ENCODE measurements at regions not wholly inside any gene's neighbourhood (a gene's known extent, or its start where the extent isn't known, plus 50 kb on each side); places are given as distances from the start of the nearest gene placed in this dataset.

DNA sequence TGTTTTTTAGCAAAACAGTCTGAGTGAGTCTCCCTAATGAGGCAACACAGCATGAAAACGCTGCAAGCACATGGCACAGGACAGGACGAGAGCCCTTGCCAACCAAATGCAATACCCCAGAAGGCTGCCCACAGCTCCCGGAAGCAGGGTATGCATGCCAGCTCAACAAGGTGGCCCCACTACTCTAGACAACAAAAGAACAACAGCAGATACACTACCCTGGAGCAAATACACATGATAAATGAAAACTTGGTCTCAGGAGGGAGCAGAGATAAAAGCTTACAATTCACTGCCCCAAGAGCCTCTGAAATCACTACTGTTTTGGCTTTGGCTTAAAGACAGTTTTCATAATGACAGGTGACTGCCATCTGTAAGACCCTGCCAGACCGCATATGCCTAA lies 785.4 kb upstream of the API5 start:
- no peak overlapping the region for H3K27ac Mint-ChIP-seq
- no peak for ATAC-seq (ENCODE audit: low read depth in 2 of 2)
- DNase-seq = no peak
- H3K4me3 Mint-ChIP-seq = no peak overlapping the region
- H3K9me3 Mint-ChIP-seq = peaks cover 0 to 10% (median 0%) of the 10 kb centered on the region in 7 donors
- H3K27me3 Mint-ChIP-seq = no peaks in the 10 kb centered on the region
- no peaks in the 10 kb centered on the region for H3K36me3 Mint-ChIP-seq
- no peaks in the 10 kb centered on the region for H3K4me1 Mint-ChIP-seq

DNA sequence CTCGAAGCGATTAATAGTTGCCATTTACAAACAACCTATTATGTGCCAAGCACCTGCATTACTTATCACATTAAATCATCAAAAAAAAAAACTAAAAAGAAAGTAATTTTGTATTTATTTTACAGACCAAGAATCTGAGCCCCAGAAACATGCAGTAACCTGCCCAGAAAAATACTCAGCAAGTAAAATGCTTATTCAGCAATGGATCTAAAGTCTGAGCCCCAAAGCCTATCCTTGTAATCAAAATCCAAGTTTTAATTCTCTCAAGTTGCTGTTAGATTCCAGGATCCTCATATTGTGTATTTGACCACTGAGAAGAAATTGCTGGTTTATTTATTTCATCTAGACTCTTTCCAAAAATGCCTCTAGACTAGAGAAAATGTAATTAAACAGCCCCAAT lies 783.3 kb upstream of the API5 start:
- no peak for ATAC-seq (ENCODE audit: low read depth in 2 of 2)
- Mint-ChIP-seq H3K9me3 (peaks cover 0 to 10% (median 0%) of the 10 kb centered on the region in 7 donors), H3K27me3 (no peaks in the 10 kb centered on the region), H3K4me1 (no peaks in the 10 kb centered on the region), H3K27ac (no peak overlapping the region), H3K4me3 (no peak overlapping the region), H3K36me3 (no peaks in the 10 kb centered on the region)
- no peak for DNase-seq

DNA sequence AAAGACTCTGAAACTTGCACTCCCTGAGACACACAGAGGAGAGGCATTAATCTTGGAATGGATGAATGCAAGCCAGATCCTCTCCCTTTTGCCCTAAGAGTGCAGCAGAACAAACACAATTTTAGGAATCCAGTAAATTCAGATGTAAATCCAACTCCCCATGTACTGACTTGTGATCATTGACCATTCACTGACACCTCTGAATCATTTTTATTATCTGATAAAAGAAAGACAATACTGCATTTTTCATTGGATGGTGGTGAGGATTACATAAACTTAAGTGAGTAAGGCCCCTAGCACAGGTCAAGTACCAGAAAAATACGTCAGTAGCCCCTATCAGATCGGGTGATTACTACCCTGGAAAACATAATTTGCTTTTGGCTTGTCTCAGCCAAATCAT lies 782.9 kb upstream of the API5 start:
- H3K36me3 Mint-ChIP-seq = no peaks in the 10 kb centered on the region
- no peaks in the 10 kb centered on the region for H3K27me3 Mint-ChIP-seq
- DNase-seq (no peak), ATAC-seq (ENCODE audit: low read depth in 2 of 2) (no peak)
- no peak overlapping the region for H3K27ac Mint-ChIP-seq
- peaks cover 0 to 10% (median 0%) of the 10 kb centered on the region in 7 donors for H3K9me3 Mint-ChIP-seq
- no peak overlapping the region for H3K4me3 Mint-ChIP-seq
- no peaks in the 10 kb centered on the region for H3K4me1 Mint-ChIP-seq

DNA sequence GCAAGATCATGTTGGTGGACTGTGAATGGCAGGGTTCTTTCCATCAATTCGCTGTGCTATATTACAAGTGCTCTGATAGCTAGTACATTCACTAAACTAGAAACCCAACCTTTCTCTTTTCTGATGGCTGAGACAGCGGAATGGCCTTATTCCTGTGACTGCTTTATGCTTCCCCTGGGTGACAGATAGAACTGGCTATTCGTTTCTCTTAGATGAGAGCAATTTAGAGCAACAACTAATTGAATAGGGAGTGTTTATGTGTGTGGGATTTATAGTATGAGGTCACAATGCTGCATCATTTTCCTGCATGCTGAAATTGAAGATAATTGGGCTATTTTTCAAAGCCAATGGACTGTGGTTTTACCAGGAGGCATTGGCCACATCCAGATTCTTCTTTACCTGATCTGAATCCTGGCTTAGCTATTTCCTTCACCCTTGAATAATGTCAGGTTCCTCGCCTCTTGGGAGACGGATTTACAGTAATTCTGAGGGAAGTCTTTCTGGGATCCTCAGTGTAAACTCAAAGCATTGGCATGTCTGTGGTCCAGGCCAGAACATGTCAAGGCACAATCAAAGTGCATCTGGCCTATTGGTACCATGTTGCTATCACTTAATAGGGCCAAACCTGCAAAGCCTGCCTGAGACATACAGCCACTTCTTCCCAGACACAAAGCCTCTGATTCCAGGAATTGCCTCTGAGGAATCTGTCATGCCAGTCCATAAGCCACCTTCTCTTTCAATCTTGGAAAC lies 775.0 kb upstream of the API5 start:
- Mint-ChIP-seq H3K36me3 (no peaks in the 10 kb centered on the region), H3K4me3 (peak overlapping the region in 1 of 8 donors; percentile 10), H3K27ac (no peak overlapping the region), H3K27me3 (no peaks in the 10 kb centered on the region), H3K4me1 (no peaks in the 10 kb centered on the region), H3K9me3 (peaks cover 0 to 5% (median 2%) of the 10 kb centered on the region in 7 donors)
- ATAC-seq (ENCODE audit: low read depth in 2 of 2) (no peak), DNase-seq (no peak)

DNA sequence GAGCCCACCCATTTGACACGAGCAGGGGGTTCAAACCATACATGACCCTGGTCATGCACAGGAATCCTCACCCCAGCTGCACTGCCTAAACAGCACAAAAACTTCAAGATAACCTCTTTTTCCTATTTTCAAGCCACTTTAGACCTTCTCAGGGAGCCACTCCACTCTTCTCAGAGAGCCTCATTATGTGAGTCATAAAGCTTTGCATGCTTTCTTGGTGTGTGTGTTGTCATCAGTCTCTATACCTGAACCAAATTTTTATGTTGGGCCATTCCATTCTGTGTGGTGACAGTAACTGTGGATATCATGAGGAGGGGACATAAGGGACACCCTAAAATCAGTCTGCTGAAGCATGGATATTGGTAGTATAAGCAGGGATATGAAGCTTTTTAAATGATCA lies 769.5 kb upstream of the API5 start:
- no peaks in the 10 kb centered on the region for H3K4me1 Mint-ChIP-seq
- H3K36me3 Mint-ChIP-seq = no peaks in the 10 kb centered on the region
- H3K4me3 Mint-ChIP-seq = no peak overlapping the region
- no peak for ATAC-seq (ENCODE audit: low read depth in 2 of 2)
- no peak for DNase-seq
- no peak overlapping the region for H3K27ac Mint-ChIP-seq
- H3K27me3 Mint-ChIP-seq = no peaks in the 10 kb centered on the region
- peaks cover 0 to 7% (median 0%) of the 10 kb centered on the region in 7 donors for H3K9me3 Mint-ChIP-seq

DNA sequence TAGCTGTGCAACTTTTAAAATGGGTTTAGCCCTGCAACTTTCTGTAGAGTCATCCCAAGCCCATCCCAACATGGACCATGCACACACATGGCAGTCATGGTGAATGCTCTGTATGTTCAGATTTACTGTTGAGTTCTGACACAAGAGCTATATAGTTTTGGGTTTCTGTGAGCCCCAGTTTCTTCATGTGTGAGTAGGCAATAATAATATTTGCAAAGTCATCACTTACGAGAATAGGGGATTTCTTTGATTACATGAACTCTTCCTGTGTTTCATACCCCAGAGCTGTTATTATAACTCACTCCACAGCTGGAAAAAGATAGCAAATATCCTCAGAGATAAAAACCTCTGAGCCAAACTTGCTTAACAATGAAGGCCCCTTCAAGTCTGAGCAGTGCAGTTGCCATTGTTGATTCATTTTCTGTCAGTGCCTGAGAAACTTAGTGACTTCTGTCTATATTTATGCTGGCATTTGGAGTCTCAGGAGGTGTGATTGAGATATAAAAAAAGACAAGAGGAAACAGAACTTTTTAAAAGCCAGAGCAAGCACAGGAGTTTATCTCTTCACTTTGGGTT lies 767.9 kb upstream of the API5 start:
- no peaks in the 10 kb centered on the region for H3K4me1 Mint-ChIP-seq
- no peaks in the 10 kb centered on the region for H3K27me3 Mint-ChIP-seq
- H3K36me3 Mint-ChIP-seq = no peaks in the 10 kb centered on the region
- no peak overlapping the region for H3K4me3 Mint-ChIP-seq
- DNase-seq (no peak), ATAC-seq (ENCODE audit: low read depth in 2 of 2) (no peak)
- no peak overlapping the region for H3K27ac Mint-ChIP-seq
- peaks cover 0 to 7% (median 0%) of the 10 kb centered on the region in 7 donors for H3K9me3 Mint-ChIP-seq

DNA sequence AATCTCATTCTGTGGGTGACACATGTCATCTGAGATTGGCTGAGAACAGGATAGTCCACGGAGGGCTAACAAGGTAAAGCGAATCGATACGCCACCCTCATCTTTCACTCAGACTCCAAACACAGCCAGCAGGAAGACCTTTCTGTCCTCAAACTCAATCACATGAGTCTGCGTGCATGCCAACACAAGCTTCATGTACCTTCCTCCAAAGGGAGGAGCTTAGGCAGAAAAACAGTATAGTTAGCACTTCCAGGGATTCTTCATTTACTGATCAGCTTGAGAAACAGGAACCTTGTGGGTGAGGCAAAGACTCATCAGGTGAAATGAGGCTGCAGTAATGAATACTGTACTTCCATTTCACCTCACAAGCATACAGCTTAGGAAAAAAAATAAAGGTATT lies 767.1 kb upstream of the API5 start:
- ATAC-seq (ENCODE audit: low read depth in 2 of 2) (no peak), DNase-seq (no peak)
- Mint-ChIP-seq H3K27ac (no peak overlapping the region), H3K4me3 (no peak overlapping the region), H3K4me1 (no peaks in the 10 kb centered on the region), H3K27me3 (no peaks in the 10 kb centered on the region), H3K9me3 (peaks cover 0 to 8% (median 0%) of the 10 kb centered on the region in 7 donors), H3K36me3 (no peaks in the 10 kb centered on the region)

DNA sequence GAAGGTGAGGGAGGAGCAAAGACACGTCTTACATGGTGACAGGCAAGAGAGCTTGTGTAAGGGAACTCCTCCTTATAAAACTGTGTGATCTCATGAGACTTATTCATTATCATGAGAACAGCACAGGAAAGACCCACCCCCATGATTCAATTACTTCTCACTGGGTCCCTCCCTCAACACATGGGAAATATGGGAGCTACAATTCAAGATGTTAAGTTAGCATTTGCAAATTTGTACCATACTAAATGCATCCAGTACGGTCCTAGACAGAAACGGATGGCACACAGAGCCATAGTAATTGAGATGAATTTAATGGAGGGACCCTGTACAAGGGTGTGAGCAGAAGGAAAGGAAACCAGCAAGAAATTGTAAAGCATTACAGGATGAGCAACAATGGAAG lies 765.8 kb upstream of the API5 start:
- DNase-seq = no peak
- Mint-ChIP-seq H3K4me3 (no peak overlapping the region), H3K4me1 (no peaks in the 10 kb centered on the region), H3K36me3 (no peaks in the 10 kb centered on the region), H3K27me3 (no peaks in the 10 kb centered on the region), H3K9me3 (peaks cover 0 to 8% (median 0%) of the 10 kb centered on the region in 7 donors), H3K27ac (peak overlapping the region in 1 of 6 donors; percentile 23)
- no peak for ATAC-seq (ENCODE audit: low read depth in 2 of 2)

DNA sequence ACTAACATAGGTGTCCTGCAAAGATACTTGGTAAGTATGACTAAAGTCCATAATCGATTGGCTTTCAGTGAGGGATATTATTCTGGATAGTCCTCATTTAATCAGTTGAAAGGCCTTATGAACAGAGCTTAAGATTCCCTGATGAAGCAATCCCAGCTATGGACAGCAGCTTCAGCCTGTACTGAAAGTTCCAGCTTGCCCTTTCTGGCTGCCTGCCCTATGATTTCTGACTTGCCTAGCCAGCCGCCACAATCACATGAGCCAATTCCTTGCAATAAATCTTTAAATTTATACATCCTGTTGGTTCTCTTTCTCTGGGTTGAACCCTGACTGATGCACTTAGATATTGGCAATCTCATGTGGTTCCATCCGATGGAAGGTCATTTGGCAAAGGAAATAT lies 759.0 kb upstream of the API5 start:
- no peak overlapping the region for H3K27ac Mint-ChIP-seq
- no peak overlapping the region for H3K4me3 Mint-ChIP-seq
- no peak for DNase-seq
- ATAC-seq (ENCODE audit: low read depth in 2 of 2) = no peak
- no peaks in the 10 kb centered on the region for H3K27me3 Mint-ChIP-seq
- H3K4me1 Mint-ChIP-seq = no peaks in the 10 kb centered on the region
- peaks cover 0 to 5% (median 0%) of the 10 kb centered on the region in 7 donors for H3K9me3 Mint-ChIP-seq
- H3K36me3 Mint-ChIP-seq = no peaks in the 10 kb centered on the region

DNA sequence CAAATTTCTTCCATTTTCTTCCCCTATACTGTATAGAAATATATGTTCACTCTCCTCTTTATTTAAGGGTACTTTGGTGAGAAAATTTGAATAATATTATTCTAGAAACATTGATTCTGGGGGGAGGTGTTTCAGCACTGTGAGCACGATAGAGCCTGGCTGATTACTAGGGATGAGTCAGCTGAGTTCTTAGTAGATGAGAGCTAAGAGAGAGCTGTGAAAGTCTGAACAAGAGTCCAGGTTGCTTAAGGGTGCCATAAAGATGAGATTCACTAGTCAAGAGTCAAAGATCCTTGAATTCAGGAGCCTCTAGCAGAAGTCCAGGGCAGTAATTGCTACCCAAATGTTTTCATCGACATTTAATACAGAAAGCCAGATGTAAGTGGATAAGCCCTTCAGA lies 756.6 kb upstream of the API5 start:
- H3K4me3 Mint-ChIP-seq = no peak overlapping the region
- ATAC-seq (ENCODE audit: low read depth in 2 of 2) (no peak), DNase-seq (no peak)
- no peaks in the 10 kb centered on the region for H3K36me3 Mint-ChIP-seq
- H3K4me1 Mint-ChIP-seq = no peaks in the 10 kb centered on the region
- H3K27me3 Mint-ChIP-seq = no peaks in the 10 kb centered on the region
- no peak overlapping the region for H3K27ac Mint-ChIP-seq
- H3K9me3 Mint-ChIP-seq = peaks cover 0 to 14% (median 0%) of the 10 kb centered on the region in 7 donors

DNA sequence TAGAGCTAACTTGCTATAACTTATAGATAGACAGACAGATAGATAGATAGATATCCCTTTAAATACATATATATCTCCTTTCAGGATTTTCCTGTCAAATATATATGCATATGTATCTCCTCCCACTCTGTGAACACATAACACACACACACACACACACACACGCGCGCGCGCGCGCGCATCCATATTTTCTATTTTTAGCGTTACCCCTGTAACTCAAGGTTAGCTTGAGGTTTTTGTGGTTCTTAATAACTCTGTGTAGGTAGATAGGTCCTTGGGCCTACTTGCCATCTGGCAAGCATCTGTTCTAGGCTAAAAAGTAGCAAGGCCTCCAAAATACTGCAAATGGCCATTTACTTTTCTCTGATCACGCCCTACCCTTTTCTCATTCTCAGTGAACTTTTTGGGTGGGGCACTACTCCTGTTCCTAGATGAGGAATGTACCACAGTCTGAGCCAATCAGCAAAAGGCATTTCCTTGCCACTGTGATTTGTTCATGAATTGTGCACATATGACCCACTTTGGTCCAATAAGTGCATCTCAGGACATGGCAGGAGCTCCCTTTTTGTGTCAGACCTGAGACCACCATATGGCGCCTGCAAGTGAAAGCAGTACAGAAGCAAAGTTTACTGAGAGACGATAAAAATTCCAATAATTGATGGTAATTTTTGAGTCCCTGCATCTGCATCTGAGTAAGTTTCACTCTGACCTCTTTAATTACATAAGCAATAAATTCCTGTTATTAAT lies 740.5 kb upstream of the API5 start:
- peaks cover 1 to 28% (median 9%) of the 10 kb centered on the region in 7 donors for H3K9me3 Mint-ChIP-seq
- no peak overlapping the region for H3K4me3 Mint-ChIP-seq
- H3K27me3 Mint-ChIP-seq = no peaks in the 10 kb centered on the region
- H3K4me1 Mint-ChIP-seq = no peaks in the 10 kb centered on the region
- ATAC-seq (ENCODE audit: low read depth in 2 of 2) = no peak
- H3K27ac Mint-ChIP-seq = no peak overlapping the region
- no peaks in the 10 kb centered on the region for H3K36me3 Mint-ChIP-seq
- DNase-seq = no peak

DNA sequence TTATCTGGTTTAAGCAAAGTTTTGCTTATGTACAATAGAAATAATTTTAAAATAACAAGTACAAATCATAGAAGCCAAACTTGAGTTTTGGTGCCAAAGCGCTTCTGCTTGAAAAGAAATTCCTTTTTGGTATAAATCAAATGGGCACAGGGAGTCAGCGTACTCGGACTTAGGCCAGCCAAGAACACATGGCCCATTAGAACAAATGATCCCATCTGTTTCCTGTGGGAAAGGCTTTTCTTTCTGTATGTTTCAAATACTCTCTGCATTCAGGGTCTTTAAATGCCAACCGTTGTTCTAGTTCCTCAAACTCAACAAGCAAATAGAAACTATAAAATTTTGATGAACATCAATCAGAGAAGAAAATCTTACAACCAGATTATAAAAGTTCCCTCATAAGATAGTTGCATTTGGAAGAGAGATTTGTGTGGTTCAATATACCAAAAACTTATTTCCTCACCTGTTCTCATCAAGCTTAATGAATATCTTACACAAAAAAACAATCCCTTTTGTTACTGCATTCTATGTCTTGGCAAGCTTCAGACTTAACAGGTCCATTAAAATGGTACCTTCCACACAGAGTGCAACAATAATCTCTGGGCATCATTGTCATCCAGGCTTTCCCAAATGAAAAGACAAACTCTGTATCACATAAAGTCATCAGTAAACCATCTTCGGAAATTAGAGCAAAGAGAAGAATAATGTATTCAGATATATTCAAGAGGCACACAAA lies 739.8 kb upstream of the API5 start:
- H3K27ac Mint-ChIP-seq = no peak overlapping the region
- DNase-seq = no peak
- no peak overlapping the region for H3K4me3 Mint-ChIP-seq
- no peaks in the 10 kb centered on the region for H3K4me1 Mint-ChIP-seq
- H3K9me3 Mint-ChIP-seq = peaks cover 0 to 21% (median 8%) of the 10 kb centered on the region in 7 donors
- no peak for ATAC-seq (ENCODE audit: low read depth in 2 of 2)
- H3K27me3 Mint-ChIP-seq = no peaks in the 10 kb centered on the region
- H3K36me3 Mint-ChIP-seq = no peaks in the 10 kb centered on the region

DNA sequence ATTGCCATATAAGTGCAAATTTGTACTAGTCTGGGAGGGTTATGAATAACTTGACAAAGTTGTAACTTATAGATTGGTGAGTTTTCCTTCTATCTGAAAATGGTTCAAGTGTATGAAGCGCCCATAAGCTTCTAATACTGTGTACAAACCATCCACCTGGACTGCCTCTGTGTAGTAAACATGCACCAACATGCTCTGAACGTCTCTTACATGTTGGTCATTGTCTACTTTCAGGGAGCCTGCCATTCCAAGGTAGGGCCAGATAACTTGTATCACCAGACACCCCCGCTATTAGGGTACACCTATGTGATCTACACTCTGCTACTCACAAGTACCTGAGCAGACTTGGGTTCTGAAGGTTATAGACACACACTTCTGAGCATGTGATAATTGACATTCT lies 735.5 kb upstream of the API5 start:
- no peak for ATAC-seq (ENCODE audit: low read depth in 2 of 2)
- no peaks in the 10 kb centered on the region for H3K27me3 Mint-ChIP-seq
- H3K27ac Mint-ChIP-seq = no peak overlapping the region
- no peaks in the 10 kb centered on the region for H3K4me1 Mint-ChIP-seq
- peaks cover 0 to 17% (median 7%) of the 10 kb centered on the region in 7 donors for H3K9me3 Mint-ChIP-seq
- no peaks in the 10 kb centered on the region for H3K36me3 Mint-ChIP-seq
- DNase-seq = no peak
- peak overlapping the region in 1 of 8 donors; percentile 24 for H3K4me3 Mint-ChIP-seq

Measured in naive B cell (primary cell).